ENCODE measurements at regions not wholly inside any gene's neighbourhood (a gene's known extent, or its start where the extent isn't known, plus 50 kb on each side); places are given as distances from the start of the nearest gene placed in this dataset.

- no TSS peak for BruUV-seq (replicated peaks)
- H3K27ac ChIP-seq (ENCODE audit: insufficient read depth, low read depth, low read length): no peak overlapping the region
- no peaks in the 10 kb centered on the region for H3K9me1 ChIP-seq (replicated peaks; ENCODE audit: control insufficient read depth, extremely low read depth, insufficient read depth, low read length)
- DNase-seq (ENCODE audit: low read depth, low spot score) (no peak), FAIRE-seq (no peak)
- H3K4me3 ChIP-seq (replicated peaks in 1 of 3; ENCODE audit: insufficient read depth in 1 of 3, low read depth in 1 of 3, low read length in 3 of 3): no peak overlapping the region
- H3K79me2 ChIP-seq (ENCODE audit: control insufficient read depth, insufficient read depth, low read length): no peaks in the 10 kb centered on the region
- H3K4me2 ChIP-seq (ENCODE audit: insufficient read depth, low read length): no peak overlapping the region
- TF ChIP-seq EZH2 (IDR thresholded peaks at IDR 0.05; ENCODE audit: borderline replicate concordance, low read depth, low read length, severe bottlenecking) (no peak), GATA2 (IDR thresholded peaks at IDR 0.05; ENCODE audit: insufficient read depth, insufficient read length, low read depth, low read length) (no peak), POLR2A (IDR thresholded peaks at IDR 0.05; ENCODE audit: low read depth, low read length) (no peak), CTCF (IDR thresholded peaks at IDR 0.05; ENCODE audit: extremely low read depth in 1 of 2, insufficient read depth in 1 of 2, low read depth in 1 of 2, low read length in 2 of 2) (no peak), POLR2AphosphoS5 (IDR thresholded peaks at IDR 0.05; ENCODE audit: insufficient read depth, low read depth, low read length) (no peak), MAX (IDR thresholded peaks at IDR 0.05; ENCODE audit: insufficient read depth, insufficient read length) (no peak), MYC (IDR thresholded peaks at IDR 0.05; ENCODE audit: low read depth, low read length) (no peak), JUN (IDR thresholded peaks at IDR 0.05; ENCODE audit: borderline replicate concordance, insufficient read depth, insufficient read length, low read depth) (no peak), FOS (IDR thresholded peaks at IDR 0.05; ENCODE audit: borderline replicate concordance, insufficient read depth, low read length) (no peak)
- no peaks in the 10 kb centered on the region for H3K9me3 ChIP-seq (replicated peaks; ENCODE audit: control insufficient read depth, insufficient read depth, low read length)
- no peaks in the 10 kb centered on the region for H3K36me3 ChIP-seq (ENCODE audit: control insufficient read depth in 2 of 2, extremely low read depth in 1 of 2, insufficient read depth in 2 of 2, low read length in 2 of 2)
- H3K9ac ChIP-seq (replicated peaks; ENCODE audit: extremely low read depth, insufficient read depth, low read length): no peak overlapping the region
- intact Hi-C loops (cut with micrococcal nuclease): no loop called here
- dilution Hi-C loops (cut with MboI; ENCODE audit: extremely low pct_ligation_motif_present, low sequenced_read_pairs): no loop called here
- no peaks in the 10 kb centered on the region for H3K27me3 ChIP-seq (ENCODE audit: control insufficient read depth in 2 of 2, insufficient read depth in 2 of 2, low read length in 2 of 2)
- H2AFZ ChIP-seq (ENCODE audit: low read depth, low read length): no peak overlapping the region
- ChIA-PET POLR2A (no interaction called here), CTCF (interaction anchor here (0.6 to 1.7 kb wide), 2 partner anchors 12 to 187 kb away, joined by 3 to 4 read pairs; no protein-coding TSS in a partner anchor)
- H3K4me1 ChIP-seq (ENCODE audit: control insufficient read depth, extremely low read depth, insufficient read depth, low read length): peaks cover 15% of the 10 kb centered on the region
- no peaks in the 10 kb centered on the region for H4K20me1 ChIP-seq (replicated peaks; ENCODE audit: control insufficient read depth, extremely low read depth, insufficient read depth, low read length)
Measured at GRCh38 chrX:69015156-69015555, 150.1 kb downstream of the PJA1 start.

All from endothelial cell of umbilical vein (primary cell).